GM18508 (cell line): ENCODE measurements at regions not wholly inside any gene's neighbourhood (a gene's known extent, or its start where the extent isn't known, plus 50 kb on each side); places are given as distances from the start of the nearest gene placed in this dataset.
"Not testable (repeated sequence)": the region's sequence is repeated elsewhere in the genome, so short reads cannot be mapped to it uniquely, and the experiment has no call there.

Source experiments
- ATAC-seq: cut with Tn5 transposase; IDR thresholded peaks from one replicate; pipeline ENCODE4 v1.9.1; 2021; ENCODE audit warnings: moderate number of reproducible peaks; ENCODE audit not compliant: insufficient read depth, unreplicated experiment

GRCh38 chr2:155944218-155944617 is 388.3 kb downstream of the NR4A2 start:
- no peak for ATAC-seq

DNA sequence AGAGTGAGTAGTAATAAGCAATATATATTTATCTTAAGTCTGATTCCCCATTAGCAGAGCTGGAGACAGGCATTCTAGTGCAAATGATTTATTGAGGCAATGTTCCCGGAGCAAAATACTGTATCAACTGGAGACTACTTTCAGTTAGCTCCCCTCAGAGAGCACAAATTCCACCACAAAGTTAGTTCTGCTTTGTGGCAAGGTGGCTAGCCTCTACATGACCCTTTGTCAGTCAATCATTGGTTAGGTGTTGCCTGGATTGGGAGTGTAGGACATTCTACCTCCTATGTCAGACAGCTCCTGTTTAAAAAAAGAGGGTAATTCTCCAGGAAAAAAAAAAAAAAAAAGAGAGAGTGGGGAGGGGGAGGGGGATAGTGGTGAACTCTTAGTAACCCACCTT is 402.2 kb downstream of the NR4A2 start:
- no peak for ATAC-seq

DNA sequence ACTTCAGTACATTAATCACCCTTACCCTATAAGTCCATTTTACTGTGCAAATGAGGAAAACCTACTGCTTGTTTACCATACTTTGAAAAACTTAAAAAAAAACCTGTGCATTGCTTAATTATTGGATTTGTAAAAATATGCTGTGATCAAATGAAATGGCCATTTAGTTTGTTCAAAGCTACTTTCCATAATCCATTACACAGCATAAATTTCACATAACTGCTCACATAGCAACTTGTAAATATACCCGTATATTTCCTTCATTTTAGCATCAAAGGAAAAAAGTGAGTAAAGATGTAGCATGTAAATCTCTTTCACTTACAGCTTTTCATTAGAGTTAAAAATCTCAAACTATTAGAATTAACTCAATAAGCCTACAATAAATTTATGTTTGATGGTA is 415.1 kb downstream of the NR4A2 start:
- ATAC-seq: no peak

- ATAC-seq: no peak
Observed at GRCh38 chr2:155913356-155913755, 419.2 kb downstream of the NR4A2 start.

- no peak for ATAC-seq
Observed at GRCh38 chr2:155908567-155908966, 424.0 kb downstream of the NR4A2 start.

DNA sequence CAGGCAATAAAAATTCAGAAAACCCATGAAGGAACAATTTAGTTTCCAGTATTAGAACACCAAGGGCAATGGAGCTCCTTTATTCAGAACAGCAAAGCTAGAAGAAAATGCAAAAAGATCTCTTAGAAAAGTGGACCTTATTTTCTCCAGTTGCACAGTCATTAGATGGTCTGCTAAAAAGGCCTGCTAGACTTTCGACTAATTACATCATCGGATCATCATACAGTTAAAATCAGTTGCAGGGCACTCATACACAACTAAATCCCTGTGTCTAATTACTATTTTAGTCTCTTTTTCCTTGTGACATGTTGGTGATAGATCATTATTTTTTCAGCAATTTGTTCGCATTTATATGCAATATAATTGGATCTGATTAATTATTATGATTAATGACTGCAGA is 425.3 kb downstream of the NR4A2 start:
- no peak for ATAC-seq

GRCh38 chr2:155905657-155906056 is 426.9 kb downstream of the NR4A2 start:
- ATAC-seq: no peak

GRCh38 chr2:155904720-155905119 is 427.8 kb downstream of the NR4A2 start:
- no peak for ATAC-seq

DNA sequence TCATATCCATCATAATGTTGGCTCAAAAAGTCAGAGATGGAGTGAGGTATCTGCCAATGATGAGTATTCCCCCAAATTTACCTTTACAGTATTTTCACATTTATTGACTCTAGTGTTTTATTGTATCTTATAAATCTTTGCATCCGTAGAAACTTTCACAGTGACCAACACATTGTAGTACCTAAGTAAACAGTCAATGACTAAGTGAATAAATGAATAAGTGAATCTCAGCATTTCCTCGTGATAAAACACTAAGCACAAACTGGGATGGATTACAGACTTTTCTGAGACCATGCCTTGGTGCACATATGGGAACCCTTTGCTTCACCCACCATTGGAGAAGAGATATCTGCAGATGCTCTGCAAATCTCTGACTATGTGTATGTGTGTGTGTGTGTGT is 429.9 kb downstream of the NR4A2 start:
- no peak for ATAC-seq

GRCh38 chr2:155895016-155895415 is 437.5 kb downstream of the NR4A2 start:
- ATAC-seq: no peak

GRCh38 chr2:155880382-155880781 is 452.1 kb downstream of the NR4A2 start:
- not testable (repeated sequence) for ATAC-seq

GRCh38 chr2:155879900-155880299 is 452.6 kb downstream of the NR4A2 start:
- ATAC-seq: not testable (repeated sequence)

DNA sequence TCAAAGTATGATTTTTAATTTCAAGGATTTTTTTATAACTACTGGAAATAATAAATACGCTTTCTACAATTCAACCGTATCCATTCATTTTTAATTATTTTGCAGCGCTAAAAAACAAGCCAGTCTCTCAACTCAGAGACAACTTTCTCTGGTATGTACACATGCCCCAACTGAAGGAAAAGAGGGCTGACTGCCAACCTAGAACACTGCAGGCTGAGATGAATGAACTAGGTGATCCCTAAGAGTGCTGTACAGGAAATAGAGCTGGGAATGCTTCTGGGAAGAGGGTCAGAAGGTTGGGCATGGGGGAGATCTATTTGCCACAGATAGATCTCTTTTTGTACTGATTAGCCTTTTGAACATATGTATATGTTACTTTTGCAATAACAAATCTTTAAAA is 460.1 kb downstream of the NR4A2 start:
- no peak for ATAC-seq

GRCh38 chr2:155871940-155872339 is 460.6 kb downstream of the NR4A2 start:
- ATAC-seq: no peak

DNA sequence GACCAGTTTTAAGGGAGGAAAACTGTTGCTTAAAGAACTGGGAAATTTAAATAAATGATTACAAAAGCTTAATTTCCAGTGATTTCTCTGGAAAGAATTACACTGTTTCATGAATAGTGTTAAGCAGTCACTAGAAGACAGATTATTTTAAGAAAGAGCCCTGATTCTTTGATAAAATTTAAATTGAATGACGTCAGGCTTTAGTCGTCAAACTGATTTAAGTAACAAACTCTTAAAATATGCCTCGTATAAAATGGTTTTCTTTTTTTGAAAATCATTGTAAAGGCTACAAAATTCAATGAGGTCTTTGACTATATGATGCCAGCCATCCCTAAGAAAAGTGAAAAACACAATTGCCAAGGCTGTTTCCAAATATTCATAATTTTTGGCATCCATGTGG is 465.0 kb downstream of the NR4A2 start:
- ATAC-seq: no peak

DNA sequence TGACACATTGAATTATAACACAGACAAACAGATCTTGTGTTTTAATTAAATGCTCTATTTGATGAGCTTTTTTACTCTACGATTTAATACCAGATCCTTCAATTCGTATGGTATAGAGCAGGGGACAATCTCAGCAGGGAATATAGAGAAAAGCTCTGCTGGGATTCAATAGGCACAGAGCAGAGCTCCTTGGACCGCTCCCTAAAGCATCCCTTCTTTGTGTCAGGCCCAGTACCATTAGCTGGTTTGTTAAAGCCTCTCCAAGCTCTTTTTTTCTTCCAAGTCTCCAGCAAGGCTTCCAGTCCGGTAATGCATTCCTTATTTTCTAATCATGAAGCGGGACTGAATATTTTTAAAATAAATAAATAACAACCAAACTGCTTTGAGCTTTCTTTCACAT is 466.0 kb downstream of the NR4A2 start:
- ATAC-seq: no peak

GRCh38 chr2:155852156-155852555 is 480.4 kb downstream of the NR4A2 start:
- no peak for ATAC-seq

DNA sequence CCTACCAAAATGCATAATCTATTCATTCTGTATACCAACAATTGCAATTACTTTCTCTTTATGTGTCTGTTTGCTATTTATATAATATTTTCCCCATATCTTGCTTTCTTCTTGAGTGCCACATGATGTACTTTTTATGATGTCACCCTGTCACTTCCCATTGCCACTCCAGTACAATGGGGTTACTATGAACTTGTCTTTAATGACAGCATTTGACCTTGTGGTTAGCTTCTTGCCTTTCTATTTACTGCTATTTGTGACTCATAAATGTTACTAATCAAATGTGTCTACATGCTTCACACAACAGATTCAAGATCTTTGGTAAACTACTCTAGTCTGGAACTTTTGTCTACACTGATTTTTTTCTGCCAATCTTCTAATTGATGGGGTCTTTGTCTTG is 486.3 kb downstream of the NR4A2 start:
- ATAC-seq: peak; percentile 57

DNA sequence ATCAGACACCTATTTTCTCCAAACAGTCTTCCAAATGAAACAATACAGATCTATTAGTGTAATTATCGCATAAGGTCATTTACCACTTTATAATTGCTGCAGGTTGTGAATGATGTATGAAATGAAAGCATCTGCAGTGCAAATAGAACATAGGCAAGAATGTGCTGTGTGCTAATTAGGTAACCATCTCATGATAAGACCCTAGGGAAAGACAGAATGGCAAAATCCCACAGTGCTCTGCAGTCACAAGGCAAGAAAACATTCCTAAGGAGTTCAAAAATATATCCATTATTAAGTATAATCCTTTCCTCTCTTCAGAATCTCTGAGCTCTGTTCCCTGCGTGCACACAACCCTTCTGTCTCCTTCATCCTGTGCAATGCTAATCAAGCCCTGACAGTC is 488.1 kb downstream of the NR4A2 start:
- no peak for ATAC-seq

DNA sequence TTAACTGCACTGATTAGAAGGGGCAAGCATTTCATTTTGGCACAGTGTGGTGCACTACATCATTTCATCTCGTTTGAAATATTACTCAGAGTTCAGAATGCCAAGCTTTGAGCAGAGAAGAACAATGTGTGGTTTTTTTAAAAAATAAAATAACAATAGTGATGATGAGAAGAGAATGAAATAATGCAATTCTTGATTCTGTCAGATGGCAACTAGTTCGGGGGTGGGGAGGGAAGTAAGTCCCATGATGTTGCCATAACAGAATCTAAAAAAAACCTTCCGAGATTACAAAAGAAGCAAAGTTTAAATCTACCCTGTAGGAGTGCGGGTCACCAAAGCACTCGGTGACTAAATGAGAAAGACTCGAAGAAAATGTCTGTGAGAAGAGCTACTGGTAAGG is 490.4 kb downstream of the NR4A2 start:
- no peak for ATAC-seq

DNA sequence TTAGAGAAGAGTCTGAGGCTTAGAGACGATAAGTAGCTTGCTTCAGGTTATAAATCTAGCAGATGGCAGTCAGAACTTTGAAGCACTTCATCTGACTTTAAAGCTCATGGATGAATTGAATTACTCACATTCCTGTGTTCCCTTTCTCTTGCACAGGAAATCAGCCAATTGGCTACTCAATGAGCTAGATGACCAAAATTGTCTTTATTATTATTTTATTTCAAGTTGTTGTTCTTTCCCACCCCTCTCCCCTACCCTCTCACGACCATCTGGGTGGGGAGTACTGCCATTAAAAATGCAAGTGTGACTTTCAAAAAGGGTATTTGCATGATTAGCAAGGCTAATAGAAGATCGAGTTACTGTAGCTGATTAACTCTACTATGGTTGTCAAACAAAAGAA is 491.1 kb downstream of the NR4A2 start:
- ATAC-seq: no peak

DNA sequence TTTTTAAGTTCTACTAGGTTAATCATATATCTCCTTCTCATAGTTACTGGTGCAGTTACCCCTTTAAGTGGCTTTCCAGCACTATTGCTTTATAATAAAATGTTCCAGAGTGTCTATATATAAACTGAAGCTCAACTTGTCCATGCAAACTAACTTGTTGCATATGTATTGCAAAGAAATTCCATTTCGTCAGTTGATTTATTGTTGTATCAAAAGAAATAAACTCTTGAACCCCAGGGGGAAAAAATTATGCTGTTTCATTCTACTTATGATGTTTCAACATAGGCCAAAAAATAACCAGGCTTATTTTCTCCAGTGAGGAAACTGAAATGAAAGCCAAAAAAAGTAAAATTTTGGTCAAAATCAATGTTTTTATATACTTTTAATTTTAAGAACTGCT is 491.9 kb downstream of the NR4A2 start:
- ATAC-seq: no peak

- no peak for ATAC-seq
Observed at GRCh38 chr2:155839991-155840390, 492.5 kb downstream of the NR4A2 start.
